Fibroblast of the aortic adventitia (primary cell): ENCODE measurements at regions not wholly inside any gene's neighbourhood (a gene's known extent, or its start where the extent isn't known, plus 50 kb on each side); places are given as distances from the start of the nearest gene placed in this dataset.
A peak's percentile ranks its signal among the peaks of the same experiment; 100 is the strongest.

Experiments used
- DNase-seq: peaks from one replicate; pipeline ENCODE4 v3.0.0-alpha.2; 2010; ENCODE audit warnings: low read depth
- H3K4me3 ChIP-seq: 2 replicates; pipeline ENCODE4 v1.5.1; 2011; ENCODE audit warnings: low read depth, mild to moderate bottlenecking, control low read depth, low read length, moderate library complexity
- CTCF ChIP-seq: IDR thresholded peaks from 2 replicates; pipeline ENCODE4 v1.5.1; 2011; ENCODE audit warnings: mild to moderate bottlenecking, low read length, control low read depth, inconsistent platforms; ENCODE audit not compliant: insufficient read depth

- no peak for TF ChIP-seq CTCF
- DNase-seq = no peak
- H3K4me3 ChIP-seq = no peak overlapping the region
Measured at GRCh38 chr18:45478889-45479288, 136.4 kb upstream of the SLC14A2 start.

GRCh38 chr18:45480219-45481015, 134.9 kb upstream of the SLC14A2 start:
- DNase-seq = no peak
- TF ChIP-seq CTCF = no peak
- no peak overlapping the region for H3K4me3 ChIP-seq

GRCh38 chr18:45481821-45482220, 133.5 kb upstream of the SLC14A2 start:
- DNase-seq = peak; percentile 53
- no peak overlapping the region for H3K4me3 ChIP-seq
- no peak for TF ChIP-seq CTCF

GRCh38 chr18:45482286-45482685, 133.0 kb upstream of the SLC14A2 start:
- TF ChIP-seq CTCF = no peak
- H3K4me3 ChIP-seq = no peak overlapping the region
- peak; percentile 33 for DNase-seq

- H3K4me3 ChIP-seq = no peak overlapping the region
- TF ChIP-seq CTCF = no peak
- DNase-seq = no peak
Measured at GRCh38 chr18:45487581-45487980, 127.7 kb upstream of the SLC14A2 start.

- TF ChIP-seq CTCF = no peak
- DNase-seq = no peak
Measured at GRCh38 chr18:45488645-45489044, 126.6 kb upstream of the SLC14A2 start.

GRCh38 chr18:45493830-45494229, 121.4 kb upstream of the SLC14A2 start:
- no peak for DNase-seq
- TF ChIP-seq CTCF = no peak
- H3K4me3 ChIP-seq = no peak overlapping the region

More at GRCh38 chr18:45488645-45489044, 126.6 kb upstream of the SLC14A2 start:
- no peak overlapping the region for H3K4me3 ChIP-seq
